Choroid plexus epithelial cell (primary cell): ENCODE measurements at regions not wholly inside any gene's neighbourhood (a gene's known extent, or its start where the extent isn't known, plus 50 kb on each side); places are given as distances from the start of the nearest gene placed in this dataset.
"Not testable (repeated sequence)": the region's sequence is repeated elsewhere in the genome, so short reads cannot be mapped to it uniquely, and the experiment has no call there.

ENCODE experiments used
- DNase-seq: peaks from one replicate; pipeline ENCODE4 v3.0.0-alpha.2; 2010; ENCODE audit warnings: low read depth
- H3K4me3 ChIP-seq: 2 replicates; pipeline ENCODE4 v1.5.1; 2011; ENCODE audit warnings: low read depth, mild to moderate bottlenecking, control low read depth, low read length, moderate library complexity
- TF ChIP-seq, protein P1 (sequence below): conservative IDR thresholded peaks from 2 replicates; pipeline ENCODE4 v1.5.1; 2011; ENCODE audit warnings: low read depth, mild to moderate bottlenecking, control low read depth, inconsistent platforms, low read length, moderate library complexity

- H3K4me3 ChIP-seq: no peak overlapping the region
- DNase-seq: peak; percentile 95
- TF ChIP-seq, protein P1, sequence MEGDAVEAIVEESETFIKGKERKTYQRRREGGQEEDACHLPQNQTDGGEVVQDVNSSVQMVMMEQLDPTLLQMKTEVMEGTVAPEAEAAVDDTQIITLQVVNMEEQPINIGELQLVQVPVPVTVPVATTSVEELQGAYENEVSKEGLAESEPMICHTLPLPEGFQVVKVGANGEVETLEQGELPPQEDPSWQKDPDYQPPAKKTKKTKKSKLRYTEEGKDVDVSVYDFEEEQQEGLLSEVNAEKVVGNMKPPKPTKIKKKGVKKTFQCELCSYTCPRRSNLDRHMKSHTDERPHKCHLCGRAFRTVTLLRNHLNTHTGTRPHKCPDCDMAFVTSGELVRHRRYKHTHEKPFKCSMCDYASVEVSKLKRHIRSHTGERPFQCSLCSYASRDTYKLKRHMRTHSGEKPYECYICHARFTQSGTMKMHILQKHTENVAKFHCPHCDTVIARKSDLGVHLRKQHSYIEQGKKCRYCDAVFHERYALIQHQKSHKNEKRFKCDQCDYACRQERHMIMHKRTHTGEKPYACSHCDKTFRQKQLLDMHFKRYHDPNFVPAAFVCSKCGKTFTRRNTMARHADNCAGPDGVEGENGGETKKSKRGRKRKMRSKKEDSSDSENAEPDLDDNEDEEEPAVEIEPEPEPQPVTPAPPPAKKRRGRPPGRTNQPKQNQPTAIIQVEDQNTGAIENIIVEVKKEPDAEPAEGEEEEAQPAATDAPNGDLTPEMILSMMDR: no peak
Measured at GRCh38 chr16:85514598-85515318, 98.4 kb upstream of the GSE1 start.

DNA sequence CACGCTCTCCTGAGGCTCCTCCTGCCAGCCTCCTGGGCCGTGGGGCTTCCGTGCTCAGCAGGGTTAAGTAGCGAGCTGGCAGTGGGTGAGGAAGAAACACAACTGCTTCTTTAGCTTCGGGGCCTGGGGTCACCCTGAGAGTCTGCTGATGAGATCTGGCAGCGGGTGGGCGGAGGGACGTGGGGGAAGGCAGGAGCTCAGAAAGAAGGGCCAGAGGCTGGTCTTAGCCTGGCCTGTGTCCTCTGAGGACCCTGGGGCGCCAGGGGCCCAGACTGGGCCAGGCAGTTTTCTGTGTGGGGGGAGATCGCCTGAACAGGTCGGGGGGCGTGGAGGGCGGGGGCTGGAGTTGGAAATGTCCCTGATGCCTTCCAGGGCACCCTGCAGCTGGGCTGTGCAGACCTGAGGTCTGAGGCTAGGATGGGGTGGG, 97.8 kb upstream of the GSE1 start:
- TF ChIP-seq, protein P1: no peak
- no peak for DNase-seq
- H3K4me3 ChIP-seq: no peak overlapping the region

DNA sequence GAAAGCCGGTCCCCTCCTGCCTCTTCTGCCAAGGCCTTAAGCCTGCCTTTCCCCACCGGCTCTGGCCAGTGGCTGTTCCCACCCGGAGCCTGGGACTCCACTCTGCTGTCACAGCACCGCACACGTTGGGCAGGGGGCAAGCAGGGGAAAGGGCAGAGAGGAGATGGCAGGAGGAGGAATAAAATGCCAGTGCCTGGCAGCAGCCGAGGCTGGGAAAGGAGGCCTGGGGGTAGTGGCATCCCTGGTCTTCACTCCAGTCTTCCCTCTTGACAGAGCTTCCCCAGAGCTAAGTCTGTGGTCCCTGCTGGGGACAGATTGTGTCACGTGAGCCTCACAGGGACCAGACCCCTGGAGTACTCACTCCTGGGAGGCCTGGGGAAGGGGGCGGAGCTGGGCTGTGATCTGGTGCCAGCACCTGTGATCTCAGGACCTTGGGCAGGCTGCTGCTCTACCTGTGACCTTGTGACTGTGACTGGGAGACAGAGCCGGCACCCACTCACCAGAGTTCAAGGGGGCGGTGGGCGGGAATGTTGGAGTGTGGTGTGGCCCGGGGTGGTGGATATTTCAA, 97.2 kb upstream of the GSE1 start:
- H3K4me3 ChIP-seq: no peak overlapping the region
- DNase-seq: no peak
- TF ChIP-seq, protein P1: no peak

GRCh38 chr16:85517154-85517553, 96.0 kb upstream of the GSE1 start:
- DNase-seq: no peak
- H3K4me3 ChIP-seq: no peak overlapping the region
- TF ChIP-seq, protein P1: no peak

GRCh38 chr16:85517563-85518179, 95.5 kb upstream of the GSE1 start:
- DNase-seq: no peak
- TF ChIP-seq, protein P1: no peak
- no peak overlapping the region for H3K4me3 ChIP-seq

DNA sequence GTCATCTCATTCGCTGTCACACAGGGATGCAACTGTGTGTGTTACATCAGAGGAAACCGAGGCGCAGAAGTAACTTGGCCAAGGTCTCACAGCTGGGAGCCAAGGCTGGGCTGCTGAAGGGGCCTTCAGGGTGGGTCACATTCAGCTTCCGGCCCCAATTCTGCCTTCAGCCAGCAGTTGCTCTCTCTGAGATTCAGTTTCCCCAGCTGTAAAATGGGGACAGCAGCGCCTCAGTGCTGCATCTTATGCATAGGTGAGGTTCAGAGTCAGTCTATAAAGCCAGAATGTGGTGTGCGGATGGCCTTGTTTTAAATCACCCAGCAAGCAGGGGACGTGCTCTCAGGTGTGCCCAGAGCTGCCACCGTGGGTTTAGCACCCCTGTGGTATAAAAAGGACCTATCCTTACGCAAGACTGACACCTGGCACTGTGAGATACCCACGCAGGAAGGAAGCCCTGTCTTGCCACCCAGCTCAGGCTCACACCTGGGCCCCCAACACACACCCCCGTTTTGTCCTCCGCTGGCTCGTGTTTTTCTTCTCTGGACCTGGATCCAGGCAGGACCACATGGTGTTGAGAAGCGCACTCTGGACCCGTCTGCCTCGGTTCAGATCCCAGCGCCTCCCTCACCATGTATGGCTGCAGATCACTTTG, 94.6 kb upstream of the GSE1 start:
- TF ChIP-seq, protein P1: no peak
- no peak for DNase-seq
- no peak overlapping the region for H3K4me3 ChIP-seq

DNA sequence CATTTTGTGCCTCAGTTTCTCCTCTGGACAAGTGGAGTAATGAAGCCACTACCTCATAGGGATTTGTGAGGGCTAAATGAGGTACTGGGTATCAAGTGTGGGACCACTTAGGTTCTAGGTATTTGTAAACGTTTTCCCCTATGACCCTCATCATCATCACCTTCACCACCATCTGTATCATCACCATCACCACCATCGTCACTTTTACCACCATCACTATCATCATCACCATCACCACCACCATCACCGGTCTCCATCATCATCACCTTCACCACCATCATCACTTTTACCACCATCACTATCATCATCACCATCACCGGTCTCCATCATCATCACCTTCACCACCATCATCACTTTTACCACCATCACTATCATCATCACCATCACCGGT, 94.1 kb upstream of the GSE1 start:
- DNase-seq, H3K4me3 ChIP-seq: not testable (repeated sequence)
